Endothelial cell (in vitro differentiated cells): ENCODE measurements at regions not wholly inside any gene's neighbourhood (a gene's known extent, or its start where the extent isn't known, plus 50 kb on each side); places are given as distances from the start of the nearest gene placed in this dataset.

Source experiments
- DNase-seq: peaks from one replicate; pipeline ENCODE4 v3.0.0; 2021; ENCODE audit warnings: low spot score
- H3K27ac Mint-ChIP-seq: one replicate; pipeline ENCODE4 v1.8.0; 2021; ENCODE audit warnings: mixed read lengths, inconsistent platforms; ENCODE audit not compliant: unreplicated experiment
- H3K27me3 Mint-ChIP-seq: one replicate; pipeline ENCODE4 v1.8.0; 2021; ENCODE audit warnings: mild to moderate bottlenecking, moderate library complexity, mixed read lengths, inconsistent platforms; ENCODE audit not compliant: unreplicated experiment
- H3K36me3 Mint-ChIP-seq: one replicate; pipeline ENCODE4 v1.8.0; 2021; ENCODE audit warnings: mild to moderate bottlenecking, low read depth, mixed read lengths, inconsistent platforms; ENCODE audit not compliant: unreplicated experiment
- H3K4me1 Mint-ChIP-seq: one replicate; pipeline ENCODE4 v1.8.0; 2021; ENCODE audit warnings: mild to moderate bottlenecking, mixed read lengths, inconsistent platforms; ENCODE audit not compliant: unreplicated experiment
- H3K4me3 Mint-ChIP-seq: one replicate; pipeline ENCODE4 v1.8.0; 2021; ENCODE audit warnings: mild to moderate bottlenecking, mixed read lengths, inconsistent platforms; ENCODE audit not compliant: unreplicated experiment
- H3K9me3 Mint-ChIP-seq: one replicate; pipeline ENCODE4 v1.8.0; 2021; ENCODE audit warnings: mixed read lengths, inconsistent platforms; ENCODE audit not compliant: unreplicated experiment
- CTCF ChIP-seq: fragments of 200-600 bp; sonication (generic); IDR thresholded peaks from one replicate; pipeline ENCODE4 v1.5.0; 2021; ENCODE audit warnings: antibody characterized with exemption; ENCODE audit not compliant: unreplicated experiment

GRCh38 chr22:47580121-47580520 lies 817.7 kb downstream of the TBC1D22A start:
- Mint-ChIP-seq H3K4me1 (no peaks in the 10 kb centered on the region), H3K36me3 (no peaks in the 10 kb centered on the region), H3K4me3 (no peak overlapping the region), H3K27me3 (peaks cover 3% of the 10 kb centered on the region), H3K27ac (no peak overlapping the region), H3K9me3 (peaks cover 29% of the 10 kb centered on the region)
- TF ChIP-seq CTCF: no peak
- no peak for DNase-seq

- Mint-ChIP-seq H3K36me3 (peaks cover 3% of the 10 kb centered on the region), H3K27me3 (peaks cover 5% of the 10 kb centered on the region), H3K4me3 (no peak overlapping the region), H3K9me3 (peaks cover 55% of the 10 kb centered on the region), H3K27ac (no peak overlapping the region), H3K4me1 (no peaks in the 10 kb centered on the region)
- TF ChIP-seq CTCF: no peak
- DNase-seq: no peak
These were observed 814.5 kb downstream of the TBC1D22A start for GRCh38 chr22:47576908-47577307.

GRCh38 chr22:47575291-47575690 lies 812.8 kb downstream of the TBC1D22A start:
- Mint-ChIP-seq H3K36me3 (peaks cover 4% of the 10 kb centered on the region), H3K9me3 (peaks cover 58% of the 10 kb centered on the region), H3K27me3 (peaks cover 5% of the 10 kb centered on the region), H3K27ac (no peak overlapping the region), H3K4me3 (no peak overlapping the region), H3K4me1 (no peaks in the 10 kb centered on the region)
- TF ChIP-seq CTCF: no peak
- DNase-seq: no peak

- H3K36me3 Mint-ChIP-seq: peaks cover 6% of the 10 kb centered on the region
- H3K4me3 Mint-ChIP-seq: no peak overlapping the region
- no peak overlapping the region for H3K27ac Mint-ChIP-seq
- H3K27me3 Mint-ChIP-seq: peaks cover 10% of the 10 kb centered on the region
- DNase-seq: no peak
- no peaks in the 10 kb centered on the region for H3K4me1 Mint-ChIP-seq
- peaks cover 64% of the 10 kb centered on the region for H3K9me3 Mint-ChIP-seq
- TF ChIP-seq CTCF: no peak
These were observed 812.1 kb downstream of the TBC1D22A start for GRCh38 chr22:47574556-47574955.

GRCh38 chr22:47573141-47573540 lies 810.7 kb downstream of the TBC1D22A start:
- no peak overlapping the region for H3K4me3 Mint-ChIP-seq
- H3K4me1 Mint-ChIP-seq: no peaks in the 10 kb centered on the region
- peaks cover 13% of the 10 kb centered on the region for H3K36me3 Mint-ChIP-seq
- no peak overlapping the region for H3K27ac Mint-ChIP-seq
- peaks cover 70% of the 10 kb centered on the region for H3K9me3 Mint-ChIP-seq
- DNase-seq: no peak
- TF ChIP-seq CTCF: no peak
- H3K27me3 Mint-ChIP-seq: peaks cover 15% of the 10 kb centered on the region
